ENCODE measurements at regions not wholly inside any gene's neighbourhood (a gene's known extent, or its start where the extent isn't known, plus 50 kb on each side); places are given as distances from the start of the nearest gene placed in this dataset.

- Histone ChIP-seq H3K4me1 (ENCODE audit: control insufficient read depth in 4 of 4, insufficient read depth in 4 of 4, low read length in 3 of 4) (no peaks in the 10 kb centered on the region), H3K4me3 (ENCODE audit: low read depth in 1 of 3, low read length in 3 of 3) (no peak overlapping the region), H3K27ac (ENCODE audit: low read depth in 1 of 2, low read length in 2 of 2) (no peak overlapping the region), H3K27me3 (ENCODE audit: control insufficient read depth in 4 of 4, insufficient read depth in 4 of 4, low read length in 3 of 4) (peaks cover 0 to 4% (median 0%) of the 10 kb centered on the region in 4 donors), H3K9ac (ENCODE audit: low read depth in 1 of 2, low read length in 2 of 2) (no peak overlapping the region), H3K9me3 (ENCODE audit: control insufficient read depth in 4 of 4, low read length in 3 of 4) (peaks cover 0 to 3% (median 0%) of the 10 kb centered on the region in 4 donors), H3K36me3 (ENCODE audit: control insufficient read depth in 4 of 4, insufficient read depth in 3 of 4, low read depth in 1 of 4, low read length in 3 of 4) (no peaks in the 10 kb centered on the region)
- TF ChIP-seq ZBTB33 (IDR thresholded peaks at IDR 0.05): no peak
- no peak for DNase-seq (ENCODE audit: low spot score)
- 84% methylated on average over 6 of the region's 6 CpGs for WGBS
Measured at GRCh38 chr5:98334946-98335345, 438.5 kb upstream of the RGMB start.

GRCh38 chr5:98339141-98339848 is 434.2 kb upstream of the RGMB start:
- WGBS: 89% methylated on average over 21 of the region's 21 CpGs
- H3K4me3 ChIP-seq (ENCODE audit: low read depth in 1 of 3, low read length in 3 of 3): no peak overlapping the region
- peaks cover 0 to 1% (median 0%) of the 10 kb centered on the region in 4 donors for H3K27me3 ChIP-seq (ENCODE audit: control insufficient read depth in 4 of 4, insufficient read depth in 4 of 4, low read length in 3 of 4)
- no peaks in the 10 kb centered on the region for H3K36me3 ChIP-seq (ENCODE audit: control insufficient read depth in 4 of 4, insufficient read depth in 3 of 4, low read depth in 1 of 4, low read length in 3 of 4)
- no peak overlapping the region for H3K27ac ChIP-seq (ENCODE audit: low read depth in 1 of 2, low read length in 2 of 2)
- TF ChIP-seq TAF1 (conservative IDR thresholded peaks at IDR 0.05): no peak
- no peak for TF ChIP-seq EGR1 (IDR thresholded peaks at IDR 0.05; ENCODE audit: low read depth in 2 of 2)
- no peak for TF ChIP-seq FOXA2 (IDR thresholded peaks at IDR 0.05)
- TF ChIP-seq RAD21 (IDR thresholded peaks at IDR 0.05): no peak
- no peak for TF ChIP-seq NR2F2 (IDR thresholded peaks at IDR 0.05)
- no peak for TF ChIP-seq ZBTB33 (IDR thresholded peaks at IDR 0.05)
- TF ChIP-seq HNF4G (IDR thresholded peaks at IDR 0.05): no peak
- no peak for TF ChIP-seq YY1 (IDR thresholded peaks at IDR 0.05)
- no peak for TF ChIP-seq FOXA1 (IDR thresholded peaks at IDR 0.05)
- TF ChIP-seq RXRA (IDR thresholded peaks at IDR 0.05): no peak
- TF ChIP-seq SP1 (IDR thresholded peaks at IDR 0.05): no peak
- TF ChIP-seq REST (IDR thresholded peaks at IDR 0.05): no peak
- no peak for TF ChIP-seq CTCF (IDR thresholded peaks at IDR 0.05; ENCODE audit: low read depth, low read length, missing input control)
- H3K9ac ChIP-seq (ENCODE audit: low read depth in 1 of 2, low read length in 2 of 2): no peak overlapping the region
- DNase-seq (ENCODE audit: low spot score): no peak
- H3K9me3 ChIP-seq (ENCODE audit: control insufficient read depth in 4 of 4, low read length in 3 of 4): peaks cover 0 to 3% (median 0%) of the 10 kb centered on the region in 4 donors
- H3K4me1 ChIP-seq (ENCODE audit: control insufficient read depth in 4 of 4, insufficient read depth in 4 of 4, low read length in 3 of 4): no peaks in the 10 kb centered on the region

All from liver (tissue), 8 donors.